HG03521 (cell line): ENCODE measurements at regions not wholly inside any gene's neighbourhood (a gene's known extent, or its start where the extent isn't known, plus 50 kb on each side); places are given as distances from the start of the nearest gene placed in this dataset.
"Not testable (repeated sequence)": the region's sequence is repeated elsewhere in the genome, so short reads cannot be mapped to it uniquely, and the experiment has no call there.

Experiments used
- ATAC-seq: cut with Tn5 transposase; IDR thresholded peaks from one replicate; pipeline ENCODE4 v1.9.1; 2021; ENCODE audit warnings: mild to moderate bottlenecking, moderate library complexity; ENCODE audit not compliant: unreplicated experiment

GRCh38 chr3:160094562-160094961 lies 105.9 kb downstream of the IL12A start:
- no peak for ATAC-seq

- no peak for ATAC-seq
Observed at GRCh38 chr3:160097478-160097877, 108.8 kb downstream of the IL12A start.

GRCh38 chr3:160098261-160098908 lies 109.8 kb downstream of the IL12A start:
- no peak for ATAC-seq

GRCh38 chr3:160098926-160099626 lies 110.4 kb downstream of the IL12A start:
- no peak for ATAC-seq

GRCh38 chr3:160099834-160100233 lies 111.2 kb downstream of the IL12A start:
- peak; percentile 45 for ATAC-seq

GRCh38 chr3:160100610-160101009 lies 112.0 kb downstream of the IL12A start:
- no peak for ATAC-seq

GRCh38 chr3:160102001-160102400 lies 113.4 kb downstream of the IL12A start:
- ATAC-seq: not testable (repeated sequence)

- ATAC-seq: no peak
Observed at GRCh38 chr3:160103397-160103796, 114.8 kb downstream of the IL12A start.

GRCh38 chr3:160105907-160106584 lies 117.4 kb downstream of the IL12A start:
- ATAC-seq: no peak

- no peak for ATAC-seq
Observed at GRCh38 chr3:160106905-160107861, 118.0 kb upstream of the C3orf80 start.

GRCh38 chr3:160108362-160108761 lies 116.9 kb upstream of the C3orf80 start:
- no peak for ATAC-seq

- no peak for ATAC-seq
Observed at GRCh38 chr3:160112481-160112880, 112.7 kb upstream of the C3orf80 start.

GRCh38 chr3:160112996-160113395 lies 112.2 kb upstream of the C3orf80 start:
- no peak for ATAC-seq

- no peak for ATAC-seq
Observed at GRCh38 chr3:160114355-160114995, 110.7 kb upstream of the C3orf80 start.

- no peak for ATAC-seq
Observed at GRCh38 chr3:160115387-160115786, 109.8 kb upstream of the C3orf80 start.

- no peak for ATAC-seq
Observed at GRCh38 chr3:160124224-160124623, 101.0 kb upstream of the C3orf80 start.

GRCh38 chr3:160125258-160125657 lies 100.0 kb upstream of the C3orf80 start:
- no peak for ATAC-seq

- no peak for ATAC-seq
Observed at GRCh38 chr3:160126051-160126450, 99.2 kb upstream of the C3orf80 start.

- no peak for ATAC-seq
Observed at GRCh38 chr3:160126761-160127160, 98.5 kb upstream of the C3orf80 start.

- no peak for ATAC-seq
Observed at GRCh38 chr3:160127308-160127707, 97.9 kb upstream of the C3orf80 start.
